A549 (cell line): ENCODE measurements at regions not wholly inside any gene's neighbourhood (a gene's known extent, or its start where the extent isn't known, plus 50 kb on each side); places are given as distances from the start of the nearest gene placed in this dataset.

Source experiments
- NFE2L2 ChIP-seq: fragments of 150-350 bp; conservative IDR thresholded peaks from 2 replicates; pipeline ENCODE4 v1.6.1; 2014; ENCODE audit warnings: low read length
- POLR2A ChIP-seq: IDR thresholded peaks from 2 replicates; pipeline ENCODE4 v1.6.1; 2012; ENCODE audit warnings: mild to moderate bottlenecking, low read length

DNA sequence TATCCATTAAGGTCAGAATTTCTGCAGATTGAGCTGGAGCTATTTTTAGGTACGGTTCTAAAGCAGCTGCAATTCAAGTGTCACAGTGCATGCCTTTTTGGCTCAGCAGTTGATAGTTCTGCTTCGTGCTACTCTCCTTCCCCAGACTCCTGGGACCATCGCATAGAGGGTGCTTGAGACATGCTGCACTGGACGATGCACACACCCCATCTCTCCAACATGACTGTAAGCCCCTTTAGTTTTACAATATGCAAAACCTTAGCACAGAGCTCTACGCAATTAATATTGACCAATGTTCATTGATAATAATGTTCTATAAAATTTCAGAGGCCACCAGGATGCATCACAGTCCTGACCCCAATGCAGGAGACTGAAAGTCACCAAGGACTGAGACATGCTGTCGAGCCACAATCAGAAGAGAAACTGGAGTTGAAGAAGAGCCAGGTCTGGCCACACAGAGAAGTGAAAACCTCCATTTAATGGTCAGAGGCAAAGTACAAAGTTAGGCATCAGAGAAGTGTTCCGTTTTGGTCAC, 120.9 kb upstream of the ZC3H12C start:
- TF ChIP-seq POLR2A (no peak), NFE2L2 (no peak)
